A673 (cell line): ENCODE measurements at regions not wholly inside any gene's neighbourhood (a gene's known extent, or its start where the extent isn't known, plus 50 kb on each side); places are given as distances from the start of the nearest gene placed in this dataset.

ENCODE experiments used
- EZH2 ChIP-seq: fragments of 200-600 bp; sonication (generic); IDR thresholded peaks from 2 replicates; pipeline ENCODE4 v1.6.1; 2017; ENCODE audit warnings: borderline replicate concordance, low read depth, mild to moderate bottlenecking, mixed read lengths, antibody characterized with exemption, low read length; ENCODE audit not compliant: poor library complexity, severe bottlenecking
- TF ChIP-seq, protein P1 (sequence below): fragments of 300-800, 200-600 bp; sonication (generic); conservative IDR thresholded peaks from 2 replicates; pipeline ENCODE4 v1.5.1; 2017; ENCODE audit warnings: low read depth, mild to moderate bottlenecking, antibody characterized with exemption, low read length, moderate library complexity, mixed read lengths

DNA sequence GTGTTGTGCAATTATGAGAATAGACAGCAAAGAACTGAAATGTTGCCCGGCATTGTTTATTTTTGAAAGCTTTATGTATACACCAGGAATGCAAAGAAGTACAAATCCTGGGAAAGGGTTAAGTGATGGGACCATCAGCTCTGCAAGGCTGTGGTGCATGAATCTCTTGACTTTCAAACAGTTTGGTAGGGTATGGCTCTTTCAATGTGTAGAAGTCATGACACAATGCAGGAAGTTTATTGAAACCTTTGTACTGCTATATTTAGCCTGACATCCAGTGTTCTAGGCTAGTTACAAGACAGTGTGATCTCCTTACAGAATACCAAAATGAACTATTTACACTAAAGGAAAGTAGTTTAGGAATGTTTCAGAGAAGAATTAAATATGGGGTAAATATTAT lies 206.8 kb upstream of the HAND2 start:
- TF ChIP-seq, protein P1, sequence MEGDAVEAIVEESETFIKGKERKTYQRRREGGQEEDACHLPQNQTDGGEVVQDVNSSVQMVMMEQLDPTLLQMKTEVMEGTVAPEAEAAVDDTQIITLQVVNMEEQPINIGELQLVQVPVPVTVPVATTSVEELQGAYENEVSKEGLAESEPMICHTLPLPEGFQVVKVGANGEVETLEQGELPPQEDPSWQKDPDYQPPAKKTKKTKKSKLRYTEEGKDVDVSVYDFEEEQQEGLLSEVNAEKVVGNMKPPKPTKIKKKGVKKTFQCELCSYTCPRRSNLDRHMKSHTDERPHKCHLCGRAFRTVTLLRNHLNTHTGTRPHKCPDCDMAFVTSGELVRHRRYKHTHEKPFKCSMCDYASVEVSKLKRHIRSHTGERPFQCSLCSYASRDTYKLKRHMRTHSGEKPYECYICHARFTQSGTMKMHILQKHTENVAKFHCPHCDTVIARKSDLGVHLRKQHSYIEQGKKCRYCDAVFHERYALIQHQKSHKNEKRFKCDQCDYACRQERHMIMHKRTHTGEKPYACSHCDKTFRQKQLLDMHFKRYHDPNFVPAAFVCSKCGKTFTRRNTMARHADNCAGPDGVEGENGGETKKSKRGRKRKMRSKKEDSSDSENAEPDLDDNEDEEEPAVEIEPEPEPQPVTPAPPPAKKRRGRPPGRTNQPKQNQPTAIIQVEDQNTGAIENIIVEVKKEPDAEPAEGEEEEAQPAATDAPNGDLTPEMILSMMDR: no peak
- no peak for TF ChIP-seq EZH2
